AML-193 (cell line): ENCODE measurements at regions not wholly inside any gene's neighbourhood (a gene's known extent, or its start where the extent isn't known, plus 50 kb on each side); places are given as distances from the start of the nearest gene placed in this dataset.

Source experiments
- DNase-seq, 2 experiments: peaks; one replicate each; lab custom pipeline; 2025; lab: John Stamatoyannopoulos, UW

- no peak for DNase-seq
These were observed 57.2 kb upstream of the ACVR1 start for GRCh38 chr2:157933160-157933920.

GRCh38 chr2:157932480-157933159 lies 56.5 kb upstream of the ACVR1 start:
- DNase-seq: no peak

GRCh38 chr2:157931542-157931941 lies 55.4 kb upstream of the ACVR1 start:
- DNase-seq: no peak

- DNase-seq: no peak
These were observed 54.6 kb upstream of the ACVR1 start for GRCh38 chr2:157930728-157931127.

GRCh38 chr2:157929871-157930667 lies 53.9 kb upstream of the ACVR1 start:
- no peak for DNase-seq

- DNase-seq: no peak
These were observed 52.2 kb upstream of the ACVR1 start for GRCh38 chr2:157928372-157928771.

- no peak for DNase-seq
These were observed 51.0 kb upstream of the ACVR1 start for GRCh38 chr2:157927155-157927554.
